Endothelial cell of umbilical vein (primary cell): ENCODE measurements at regions not wholly inside any gene's neighbourhood (a gene's known extent, or its start where the extent isn't known, plus 50 kb on each side); places are given as distances from the start of the nearest gene placed in this dataset.

Experiments
- CTCF ChIP-seq, 2 donors: IDR thresholded peaks; 1 replicate in 1 of 2; 2 replicates in 1 of 2; pipeline ENCODE4 v1.5.1; 2011; ENCODE audit warnings: low read length in 2 of 2, mild to moderate bottlenecking in 2 of 2, moderate library complexity in 2 of 2, control low read depth in 1 of 2, inconsistent platforms in 1 of 2, low read depth in 1 of 2; ENCODE audit not compliant: insufficient read depth in 1 of 2; ENCODE audit errors: extremely low read depth in 1 of 2
- EZH2 ChIP-seq: IDR thresholded peaks from 2 replicates; pipeline ENCODE4 v1.6.1; 2012; ENCODE audit warnings: borderline replicate concordance, low read depth, mild to moderate bottlenecking, moderate library complexity, low read length, inconsistent platforms; ENCODE audit not compliant: severe bottlenecking
- FOS ChIP-seq: IDR thresholded peaks from 2 replicates; pipeline ENCODE4 v1.6.1; 2011; ENCODE audit warnings: mild to moderate bottlenecking, low read length, moderate library complexity, borderline replicate concordance; ENCODE audit not compliant: insufficient read depth
- GATA2 ChIP-seq: IDR thresholded peaks from 2 replicates; pipeline ENCODE4 v1.7.0; 2011; ENCODE audit warnings: low read depth, mild to moderate bottlenecking, moderate library complexity, mixed read lengths, low read length; ENCODE audit not compliant: insufficient read length, insufficient read depth
- JUN ChIP-seq: IDR thresholded peaks from 2 replicates; pipeline ENCODE4 v1.6.1; 2011; ENCODE audit warnings: borderline replicate concordance, low read depth; ENCODE audit not compliant: insufficient read length, insufficient read depth
- MYC ChIP-seq: IDR thresholded peaks from one replicate; pipeline ENCODE4 v1.6.1; 2011; ENCODE audit warnings: mild to moderate bottlenecking, low read depth, low read length
- POLR2A ChIP-seq: IDR thresholded peaks from 2 replicates; pipeline ENCODE4 v1.6.1; 2012; ENCODE audit warnings: low read depth, mild to moderate bottlenecking, control low read depth, low read length
- POLR2AphosphoS5 ChIP-seq: IDR thresholded peaks from 2 replicates; pipeline ENCODE4 v1.6.1; 2012; ENCODE audit warnings: low read depth, mild to moderate bottlenecking, control low read depth, low read length, moderate library complexity; ENCODE audit not compliant: insufficient read depth
- TF ChIP-seq, protein P1 (sequence below): IDR thresholded peaks from 2 replicates; pipeline ENCODE4 v1.6.1; 2011; ENCODE audit not compliant: insufficient read depth, insufficient read length

GRCh38 chr6:163679753-163680152 lies 265.2 kb downstream of the QKI start:
- TF ChIP-seq CTCF (IDR thresholded peaks at IDR 0.05; ENCODE audit: extremely low read depth in 1 of 2, insufficient read depth in 1 of 2, low read depth in 1 of 2, low read length in 2 of 2) = no peak
- no peak for TF ChIP-seq MYC
- no peak for TF ChIP-seq POLR2A
- TF ChIP-seq POLR2AphosphoS5 = no peak
- no peak for TF ChIP-seq FOS
- TF ChIP-seq, protein P1, sequence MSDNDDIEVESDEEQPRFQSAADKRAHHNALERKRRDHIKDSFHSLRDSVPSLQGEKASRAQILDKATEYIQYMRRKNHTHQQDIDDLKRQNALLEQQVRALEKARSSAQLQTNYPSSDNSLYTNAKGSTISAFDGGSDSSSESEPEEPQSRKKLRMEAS = no peak
- no peak for TF ChIP-seq EZH2
- no peak for TF ChIP-seq GATA2
- no peak for TF ChIP-seq JUN
